Stimulated activated CD4-positive, alpha-beta T cell treated with anti-CD3 and anti-CD28 coated beads, Interleukin-2, amount 100 ng/mL, for 4 hours (primary cell): ENCODE measurements at regions not wholly inside any gene's neighbourhood (a gene's known extent, or its start where the extent isn't known, plus 50 kb on each side); places are given as distances from the start of the nearest gene placed in this dataset.

ENCODE experiments used
- DNase-seq: peaks from one replicate; pipeline ENCODE4 v3.0.0-alpha.2; 2020; ENCODE audit warnings: low read depth

DNA sequence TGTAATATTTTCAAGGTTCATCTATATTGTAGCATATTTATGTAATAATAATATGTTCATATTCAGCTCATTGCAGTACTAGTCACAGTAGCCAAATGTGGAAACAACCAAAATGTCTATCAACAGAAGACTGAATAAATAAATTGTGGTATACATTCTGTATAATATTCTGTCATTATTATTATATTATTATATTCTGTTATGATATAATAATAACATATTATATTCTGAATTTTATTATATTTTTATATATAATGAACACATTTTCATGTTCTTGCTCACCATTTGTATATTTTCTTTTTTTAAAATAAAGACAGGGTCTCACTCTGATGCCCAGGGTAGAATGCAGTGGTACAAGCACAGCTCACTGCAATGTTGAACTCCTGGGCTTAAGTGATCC is 91.2 kb upstream of the STARD3NL start:
- DNase-seq, result no peak

DNA sequence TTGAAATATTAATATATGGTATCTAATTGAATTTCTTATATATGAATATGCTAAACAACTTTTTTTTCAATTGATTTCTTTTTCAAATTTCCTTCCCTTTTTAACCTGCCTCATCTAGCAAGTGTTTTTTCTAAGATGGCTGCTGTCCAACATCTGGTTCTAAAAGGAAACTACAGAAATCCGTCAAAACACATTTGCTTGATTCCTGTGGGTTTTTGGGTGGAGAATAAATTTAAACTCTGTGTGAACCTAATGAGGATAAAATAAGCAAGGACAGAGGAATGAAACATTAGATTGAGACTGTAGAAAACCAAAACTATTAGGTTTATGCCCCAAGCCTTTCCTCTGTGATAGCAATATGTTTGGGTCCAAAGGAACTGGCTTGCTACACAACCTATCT is 75.5 kb upstream of the STARD3NL start:
- DNase-seq, result no peak

DNA sequence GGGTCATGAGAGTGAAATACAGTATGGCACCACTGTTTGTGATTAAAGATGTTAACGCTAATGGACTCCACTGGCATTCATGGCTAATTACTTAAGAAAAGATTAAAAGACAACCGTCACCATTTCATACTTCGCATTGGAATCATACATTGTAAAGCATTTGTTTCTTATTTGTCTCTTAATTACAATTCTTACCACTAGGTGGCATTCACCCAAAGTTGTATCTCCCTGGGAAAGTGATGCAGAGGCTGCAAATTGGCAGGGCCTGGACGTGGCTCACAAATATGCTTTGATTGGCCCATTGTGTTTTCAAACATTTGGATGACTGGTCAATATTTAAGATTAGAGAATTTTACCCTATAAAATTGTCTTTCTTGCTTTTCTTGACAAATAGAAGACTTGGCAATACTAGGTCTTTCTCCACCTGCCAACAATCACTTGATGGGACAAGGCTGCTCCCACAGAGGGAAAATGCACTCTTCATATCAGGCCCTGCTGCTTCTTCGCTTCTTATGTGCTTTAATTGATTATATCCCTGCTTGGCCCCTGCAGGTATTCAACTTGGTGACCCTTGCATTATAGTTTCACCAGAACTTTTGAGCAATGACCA is 72.1 kb upstream of the STARD3NL start:
- DNase-seq, result no peak

DNA sequence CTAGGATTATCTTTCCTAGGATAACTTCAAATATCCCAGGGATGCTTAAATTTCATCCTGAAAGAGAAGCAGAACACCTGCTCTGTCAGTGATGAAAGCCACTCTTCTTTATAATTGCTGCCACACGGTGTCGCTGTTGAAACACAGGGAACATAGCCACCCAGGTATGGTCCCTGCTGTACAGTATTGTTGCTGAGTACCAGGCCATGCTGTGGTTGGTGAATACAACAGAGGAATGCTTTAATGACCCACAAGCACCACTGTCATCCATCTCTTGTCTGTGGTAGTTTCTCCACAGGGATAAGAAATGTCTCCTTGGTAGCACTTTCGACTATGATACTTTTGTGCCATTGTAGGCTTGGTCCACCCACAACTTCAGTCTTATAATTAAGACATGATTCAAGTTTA is 70.6 kb upstream of the STARD3NL start:
- DNase-seq, result peak; percentile 48

DNA sequence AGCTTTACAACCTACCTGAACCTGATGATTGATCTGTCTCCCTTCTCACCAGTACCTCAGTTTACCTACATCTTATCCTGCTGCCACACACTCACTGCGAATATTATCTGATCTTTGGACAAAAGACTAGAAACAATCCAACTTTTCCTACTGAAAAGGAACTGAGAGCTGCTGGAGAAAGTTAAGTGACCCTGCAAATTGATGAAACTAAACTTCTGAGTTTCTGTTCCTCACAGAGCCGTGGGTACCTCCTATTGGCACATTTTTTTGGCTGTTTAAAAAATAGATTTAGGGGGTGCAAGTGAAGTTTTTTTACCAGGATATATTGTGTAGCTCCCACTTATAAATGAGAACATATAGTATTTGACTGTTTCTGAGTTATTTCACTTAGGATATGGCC is 66.0 kb upstream of the STARD3NL start:
- DNase-seq, result no peak

DNA sequence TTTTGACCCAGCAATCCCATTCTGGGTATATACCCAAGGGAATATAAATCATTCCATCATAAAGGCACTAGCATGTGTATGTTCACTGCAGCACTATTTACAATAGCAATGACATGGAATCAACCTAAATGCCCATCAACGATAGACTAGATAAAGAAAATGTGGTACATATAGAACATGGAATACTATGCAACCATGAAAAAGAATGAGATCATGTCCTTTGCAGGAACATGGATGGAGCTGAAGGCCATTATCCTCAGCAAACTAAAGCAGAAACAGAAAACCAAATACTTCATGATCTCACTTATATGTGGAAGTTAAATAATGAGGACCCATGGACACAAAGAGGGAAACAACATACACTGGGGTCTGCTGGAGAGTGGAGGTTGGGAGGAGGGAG is 58.0 kb upstream of the STARD3NL start:
- no peak for DNase-seq

DNA sequence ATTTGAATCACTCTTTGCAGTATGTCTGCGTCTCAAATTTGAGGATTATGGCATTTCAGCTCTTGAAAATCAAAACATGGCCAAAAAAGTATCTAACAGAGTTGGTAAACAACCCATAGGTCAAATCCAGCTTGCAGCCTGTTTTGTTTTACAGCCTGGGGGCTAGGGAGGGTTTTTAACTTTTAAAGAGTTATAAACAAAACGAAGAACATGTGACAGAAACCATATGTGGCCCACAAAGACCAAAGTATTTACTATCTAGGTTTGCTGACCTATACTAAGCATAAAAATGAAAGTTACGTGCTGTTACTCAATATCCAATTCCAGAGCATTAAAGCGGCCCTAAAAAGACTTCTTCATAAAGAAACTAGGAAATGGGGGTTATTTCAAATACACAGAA is 55.5 kb upstream of the STARD3NL start:
- no peak for DNase-seq

DNA sequence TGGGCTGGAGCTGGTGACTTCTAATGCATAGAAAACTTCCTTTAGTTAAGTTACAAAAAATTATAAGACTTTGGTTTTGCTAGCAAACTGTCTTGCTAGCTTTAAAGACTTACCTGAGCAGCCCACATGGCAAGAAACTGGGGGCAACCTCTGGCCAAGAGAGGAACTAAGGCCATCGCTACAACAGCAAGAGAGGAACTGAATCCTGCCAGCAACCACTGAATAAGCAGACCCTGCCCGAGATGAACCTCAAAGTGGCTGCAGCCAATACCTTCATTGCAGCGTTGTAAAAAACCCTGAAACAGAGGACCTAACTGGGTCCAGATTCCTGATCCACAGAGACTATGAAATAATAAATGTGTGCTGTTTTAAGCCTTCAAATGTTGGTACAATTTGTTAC is 54.6 kb upstream of the STARD3NL start:
- no peak for DNase-seq

DNA sequence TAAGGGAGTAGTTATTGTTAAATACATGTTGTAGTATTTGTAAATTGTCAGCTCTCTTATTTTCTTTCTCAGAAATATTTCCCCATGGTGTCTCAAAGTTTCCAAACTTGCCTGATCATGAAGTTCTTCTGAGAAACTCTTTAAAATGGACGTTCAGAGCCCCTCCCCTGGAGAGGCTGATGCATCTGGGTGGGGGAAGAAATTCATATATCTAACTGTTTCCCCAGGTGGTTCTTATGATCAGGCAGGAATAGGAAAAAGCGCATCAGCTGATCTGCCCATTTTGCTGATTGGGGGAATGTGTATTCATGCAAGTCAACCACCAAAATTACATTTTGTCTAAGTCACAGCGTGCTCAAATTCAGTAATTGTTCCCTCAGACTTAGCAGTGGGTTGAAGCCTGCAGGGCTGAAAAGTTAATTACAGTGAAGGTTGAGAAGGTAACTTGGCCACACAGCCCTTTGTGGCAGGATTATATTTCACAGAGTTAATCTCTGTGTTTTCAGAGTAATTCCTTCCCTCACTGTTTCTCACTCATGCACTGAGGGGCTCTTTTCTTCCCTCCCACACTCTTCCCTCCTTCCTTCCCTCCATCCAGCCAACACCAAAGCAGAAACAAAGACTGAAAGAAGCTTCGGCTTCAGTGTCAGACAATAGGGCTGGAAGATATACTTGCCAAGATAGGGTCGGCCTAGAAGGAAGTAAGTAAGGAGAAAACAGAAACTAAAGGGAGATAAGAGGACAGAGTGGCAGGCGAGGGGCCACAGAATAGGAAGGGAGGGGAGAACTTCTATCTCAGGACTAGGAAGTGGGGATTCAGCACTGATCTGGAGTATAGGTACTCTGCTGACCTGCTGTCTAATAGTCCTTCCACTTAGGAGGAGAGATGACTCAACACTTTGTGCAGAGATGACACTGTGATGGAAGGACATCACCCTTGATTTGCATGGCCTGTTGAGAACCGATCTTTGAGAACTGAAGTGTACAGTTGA is 50.5 kb upstream of the STARD3NL start:
- DNase-seq, result no peak
